ENCODE measurements at regions not wholly inside any gene's neighbourhood (a gene's known extent, or its start where the extent isn't known, plus 50 kb on each side); places are given as distances from the start of the nearest gene placed in this dataset.

- Histone ChIP-seq H3K9me3 (replicated peaks; ENCODE audit: control insufficient read depth, low read depth, low read length) (no peaks in the 10 kb centered on the region), H3K4me3 (ENCODE audit: low read length) (no peak overlapping the region), H3K27me3 (ENCODE audit: control insufficient read depth, insufficient read depth, low read length) (no peaks in the 10 kb centered on the region), H3K36me3 (ENCODE audit: control insufficient read depth, insufficient read depth, low read length) (no peaks in the 10 kb centered on the region), H3K4me1 (ENCODE audit: control insufficient read depth, insufficient read depth, low read length) (no peaks in the 10 kb centered on the region), H3K27ac (ENCODE audit: low read length) (no peak overlapping the region)
- no CpG with 5 or more reads among the region's 1 CpG for WGBS (ENCODE audit: insufficient coverage)
- no peak for DNase-seq
These were observed 203.3 kb upstream of the FAM241A start for GRCh38 chr4:111941957-111942356.

- no peak overlapping the region for H3K4me3 ChIP-seq (ENCODE audit: low read length)
- H3K27ac ChIP-seq (ENCODE audit: low read length) = no peak overlapping the region
- no peaks in the 10 kb centered on the region for H3K9me3 ChIP-seq (replicated peaks; ENCODE audit: control insufficient read depth, low read depth, low read length)
- H3K27me3 ChIP-seq (ENCODE audit: control insufficient read depth, insufficient read depth, low read length) = no peaks in the 10 kb centered on the region
- no peaks in the 10 kb centered on the region for H3K4me1 ChIP-seq (ENCODE audit: control insufficient read depth, insufficient read depth, low read length)
- 8% methylated on average over 4 of the region's 7 CpGs for WGBS (ENCODE audit: insufficient coverage)
- peak; percentile 59 for DNase-seq
- H3K36me3 ChIP-seq (ENCODE audit: control insufficient read depth, insufficient read depth, low read length) = no peaks in the 10 kb centered on the region
These were observed 201.5 kb upstream of the FAM241A start for GRCh38 chr4:111943796-111944203.

GRCh38 chr4:111945014-111945413 is 200.2 kb upstream of the FAM241A start:
- 83% methylated on average over 1 of the region's 1 CpG for WGBS (ENCODE audit: insufficient coverage)
- Histone ChIP-seq H3K36me3 (ENCODE audit: control insufficient read depth, insufficient read depth, low read length) (no peaks in the 10 kb centered on the region), H3K27ac (ENCODE audit: low read length) (no peak overlapping the region), H3K9me3 (replicated peaks; ENCODE audit: control insufficient read depth, low read depth, low read length) (no peaks in the 10 kb centered on the region), H3K27me3 (ENCODE audit: control insufficient read depth, insufficient read depth, low read length) (no peaks in the 10 kb centered on the region), H3K4me1 (ENCODE audit: control insufficient read depth, insufficient read depth, low read length) (no peaks in the 10 kb centered on the region), H3K4me3 (ENCODE audit: low read length) (no peak overlapping the region)
- peak; percentile 13 for DNase-seq

GRCh38 chr4:111946800-111947199 is 198.5 kb upstream of the FAM241A start:
- no peak for DNase-seq
- H3K27ac ChIP-seq (ENCODE audit: low read length) = no peak overlapping the region
- no CpG with 5 or more reads among the region's 2 CpGs for WGBS (ENCODE audit: insufficient coverage)
- H3K4me1 ChIP-seq (ENCODE audit: control insufficient read depth, insufficient read depth, low read length) = no peaks in the 10 kb centered on the region
- no peaks in the 10 kb centered on the region for H3K9me3 ChIP-seq (replicated peaks; ENCODE audit: control insufficient read depth, low read depth, low read length)
- H3K36me3 ChIP-seq (ENCODE audit: control insufficient read depth, insufficient read depth, low read length) = no peaks in the 10 kb centered on the region
- H3K4me3 ChIP-seq (ENCODE audit: low read length) = no peak overlapping the region
- H3K27me3 ChIP-seq (ENCODE audit: control insufficient read depth, insufficient read depth, low read length) = no peaks in the 10 kb centered on the region

- H3K27me3 ChIP-seq (ENCODE audit: control insufficient read depth, insufficient read depth, low read length) = no peaks in the 10 kb centered on the region
- no peak overlapping the region for H3K27ac ChIP-seq (ENCODE audit: low read length)
- no peak for DNase-seq
- no peak overlapping the region for H3K4me3 ChIP-seq (ENCODE audit: low read length)
- no peaks in the 10 kb centered on the region for H3K9me3 ChIP-seq (replicated peaks; ENCODE audit: control insufficient read depth, low read depth, low read length)
- H3K36me3 ChIP-seq (ENCODE audit: control insufficient read depth, insufficient read depth, low read length) = no peaks in the 10 kb centered on the region
- H3K4me1 ChIP-seq (ENCODE audit: control insufficient read depth, insufficient read depth, low read length) = no peaks in the 10 kb centered on the region
These were observed 192.6 kb upstream of the FAM241A start for GRCh38 chr4:111952688-111953087.

GRCh38 chr4:111954550-111954949 is 190.7 kb upstream of the FAM241A start:
- Histone ChIP-seq H3K4me1 (ENCODE audit: control insufficient read depth, insufficient read depth, low read length) (no peaks in the 10 kb centered on the region), H3K27me3 (ENCODE audit: control insufficient read depth, insufficient read depth, low read length) (no peaks in the 10 kb centered on the region), H3K4me3 (ENCODE audit: low read length) (no peak overlapping the region), H3K27ac (ENCODE audit: low read length) (no peak overlapping the region), H3K36me3 (ENCODE audit: control insufficient read depth, insufficient read depth, low read length) (no peaks in the 10 kb centered on the region), H3K9me3 (replicated peaks; ENCODE audit: control insufficient read depth, low read depth, low read length) (no peaks in the 10 kb centered on the region)
- no CpG with 5 or more reads among the region's 1 CpG for WGBS (ENCODE audit: insufficient coverage)
- no peak for DNase-seq

GRCh38 chr4:111955001-111955400 is 190.3 kb upstream of the FAM241A start:
- H3K36me3 ChIP-seq (ENCODE audit: control insufficient read depth, insufficient read depth, low read length) = no peaks in the 10 kb centered on the region
- H3K9me3 ChIP-seq (replicated peaks; ENCODE audit: control insufficient read depth, low read depth, low read length) = no peaks in the 10 kb centered on the region
- H3K4me3 ChIP-seq (ENCODE audit: low read length) = no peak overlapping the region
- H3K4me1 ChIP-seq (ENCODE audit: control insufficient read depth, insufficient read depth, low read length) = no peaks in the 10 kb centered on the region
- DNase-seq = no peak
- 80% methylated on average over 1 of the region's 4 CpGs for WGBS (ENCODE audit: insufficient coverage)
- H3K27ac ChIP-seq (ENCODE audit: low read length) = no peak overlapping the region
- H3K27me3 ChIP-seq (ENCODE audit: control insufficient read depth, insufficient read depth, low read length) = no peaks in the 10 kb centered on the region

GRCh38 chr4:111957116-111957515 is 188.1 kb upstream of the FAM241A start:
- H3K36me3 ChIP-seq (ENCODE audit: control insufficient read depth, insufficient read depth, low read length) = no peaks in the 10 kb centered on the region
- H3K9me3 ChIP-seq (replicated peaks; ENCODE audit: control insufficient read depth, low read depth, low read length) = no peaks in the 10 kb centered on the region
- no peak overlapping the region for H3K27ac ChIP-seq (ENCODE audit: low read length)
- WGBS (ENCODE audit: insufficient coverage) = 45% methylated on average over 3 of the region's 3 CpGs
- no peak overlapping the region for H3K4me3 ChIP-seq (ENCODE audit: low read length)
- H3K4me1 ChIP-seq (ENCODE audit: control insufficient read depth, insufficient read depth, low read length) = no peaks in the 10 kb centered on the region
- no peak for DNase-seq
- H3K27me3 ChIP-seq (ENCODE audit: control insufficient read depth, insufficient read depth, low read length) = no peaks in the 10 kb centered on the region

- WGBS (ENCODE audit: insufficient coverage) = no CpG with 5 or more reads among the region's 1 CpG
- no peaks in the 10 kb centered on the region for H3K4me1 ChIP-seq (ENCODE audit: control insufficient read depth, insufficient read depth, low read length)
These were observed 187.3 kb upstream of the FAM241A start for GRCh38 chr4:111957997-111958396.

GRCh38 chr4:111959222-111959621 is 186.0 kb upstream of the FAM241A start:
- no peak for DNase-seq
- H3K27ac ChIP-seq (ENCODE audit: low read length) = no peak overlapping the region
- WGBS (ENCODE audit: insufficient coverage) = 70% methylated on average over 2 of the region's 2 CpGs
- H3K4me3 ChIP-seq (ENCODE audit: low read length) = no peak overlapping the region
- H3K4me1 ChIP-seq (ENCODE audit: control insufficient read depth, insufficient read depth, low read length) = no peaks in the 10 kb centered on the region
- no peaks in the 10 kb centered on the region for H3K36me3 ChIP-seq (ENCODE audit: control insufficient read depth, insufficient read depth, low read length)
- no peaks in the 10 kb centered on the region for H3K27me3 ChIP-seq (ENCODE audit: control insufficient read depth, insufficient read depth, low read length)
- H3K9me3 ChIP-seq (replicated peaks; ENCODE audit: control insufficient read depth, low read depth, low read length) = no peaks in the 10 kb centered on the region

More at GRCh38 chr4:111957997-111958396, 187.3 kb upstream of the FAM241A start:
- Histone ChIP-seq H3K36me3 (ENCODE audit: control insufficient read depth, insufficient read depth, low read length) (no peaks in the 10 kb centered on the region), H3K27ac (ENCODE audit: low read length) (no peak overlapping the region), H3K27me3 (ENCODE audit: control insufficient read depth, insufficient read depth, low read length) (no peaks in the 10 kb centered on the region), H3K4me3 (ENCODE audit: low read length) (no peak overlapping the region), H3K9me3 (replicated peaks; ENCODE audit: control insufficient read depth, low read depth, low read length) (no peaks in the 10 kb centered on the region)
- no peak for DNase-seq

GRCh38 chr4:111960241-111960667 is 185.0 kb upstream of the FAM241A start:
- WGBS (ENCODE audit: insufficient coverage) = no CpG with 5 or more reads among the region's 2 CpGs
- no peak overlapping the region for H3K4me3 ChIP-seq (ENCODE audit: low read length)
- H3K9me3 ChIP-seq (replicated peaks; ENCODE audit: control insufficient read depth, low read depth, low read length) = no peaks in the 10 kb centered on the region
- no peak for DNase-seq
- no peaks in the 10 kb centered on the region for H3K36me3 ChIP-seq (ENCODE audit: control insufficient read depth, insufficient read depth, low read length)
- no peaks in the 10 kb centered on the region for H3K27me3 ChIP-seq (ENCODE audit: control insufficient read depth, insufficient read depth, low read length)
- H3K27ac ChIP-seq (ENCODE audit: low read length) = no peak overlapping the region
- no peaks in the 10 kb centered on the region for H3K4me1 ChIP-seq (ENCODE audit: control insufficient read depth, insufficient read depth, low read length)
